HCT116 (cell line): ENCODE measurements at regions not wholly inside any gene's neighbourhood (a gene's known extent, or its start where the extent isn't known, plus 50 kb on each side); places are given as distances from the start of the nearest gene placed in this dataset.

ENCODE experiments used
- ATAC-seq: fragments of 200-7000 bp; cut with Tn5 transposase; 2 replicates; pipeline ENCODE4 v1.9.1; 2020; ENCODE audit warnings: mild to moderate bottlenecking, moderate library complexity
- BruUV-seq: library from RNA; stranded (reverse); fragments of 400-500 nt; replicated peaks from 2 replicates; lab custom pipeline; 2021; lab: Mats Ljungman, UMichigan
- CTCF ChIA-PET: fragments of 300-600 bp; sonication (Branson Sonifier 250); formaldehyde crosslinking; loops from one replicate; lab custom pipeline; 2021; ENCODE audit warnings: antibody characterized with exemption; lab: Charles Lee
- POLR2A ChIA-PET: fragments of 300-600, 350-600 bp; sonication (Branson Sonifier 250); formaldehyde crosslinking; loops from one replicate; lab custom pipeline; 2021; ENCODE audit warnings: antibody characterized with exemption; lab: Charles Lee
- RAD21 ChIA-PET, 2 experiments: fragments of 300-600 bp; sonication (Branson Sonifier 250); formaldehyde crosslinking; loops; one replicate each; lab custom pipeline; 2023; ENCODE audit warnings: low total read pairs in 2 of 2; ENCODE audit not compliant: uncharacterized antibody in 2 of 2, unreplicated experiment in 2 of 2, low non-redundant PET in 1 of 2; lab: Charles Lee
- DNase-seq: peaks from one replicate; pipeline ENCODE4 v3.0.0-alpha.2; 2010; ENCODE audit warnings: low read depth, low spot score
- H2AFZ ChIP-seq: fragments of 200-600 bp; shearing (Covaris generic), sonication (generic); 2 replicates; pipeline ENCODE4 v1.6.1; 2017; ENCODE audit warnings: low read depth, mixed run types, mixed read lengths, antibody characterized with exemption, low read length; ENCODE audit not compliant: poor library complexity, severe bottlenecking
- H3K27ac ChIP-seq: 2 replicates; pipeline ENCODE4 v1.5.1; 2012; ENCODE audit warnings: low read depth, low read length
- H3K27me3 ChIP-seq: fragments of 200-600 bp; sonication (generic); 2 replicates; pipeline ENCODE4 v1.6.1; 2016; ENCODE audit warnings: mixed run types, low read length, mixed read lengths; ENCODE audit not compliant: insufficient read depth
- H3K36me3 ChIP-seq, 2 experiments: fragments of 200-500 bp in 1 of 2; fragments of 200-600 bp in 1 of 2; sonication (Bioruptor generic) in 1 of 2; sonication (generic) in 1 of 2; 2 replicates each; pipeline versions ENCODE4 v1.5.1 to v1.6.1; 2014 to 2016; ENCODE audit warnings: low read length in 2 of 2, inconsistent platforms in 1 of 2, mixed read lengths in 1 of 2, mixed run types in 1 of 2; ENCODE audit not compliant: insufficient read depth in 2 of 2, control insufficient read depth in 1 of 2
- H3K4me1 ChIP-seq, 2 experiments: fragments of 200-600 bp in 1 of 2; sonication (generic) in 1 of 2; 2 replicates each; pipeline versions ENCODE4 v1.5.1 to v1.6.1; 2012 to 2017; ENCODE audit warnings: low read length in 2 of 2, inconsistent platforms in 1 of 2, mild to moderate bottlenecking in 1 of 2, mixed read lengths in 1 of 2, mixed run types in 1 of 2, moderate library complexity in 1 of 2; ENCODE audit not compliant: insufficient read depth in 2 of 2, control insufficient read depth in 1 of 2
- H3K4me2 ChIP-seq: fragments of 200-600 bp; sonication (generic); 2 replicates; pipeline ENCODE4 v1.6.1; 2017; ENCODE audit warnings: mixed run types, low read length, mixed read lengths
- H3K4me3 ChIP-seq, 2 experiments: fragments of 200-600 bp in 1 of 2; sonication (generic) in 1 of 2; replicated peaks in 1 of 2; 2 replicates each; pipeline ENCODE4 v1.5.1; 2011 to 2016; ENCODE audit warnings: low read length in 2 of 2, control low read depth in 1 of 2, low read depth in 1 of 2, mild to moderate bottlenecking in 1 of 2, mixed read lengths in 1 of 2, mixed run types in 1 of 2
- H3K79me2 ChIP-seq: fragments of 200-600 bp; sonication (generic); 2 replicates; pipeline ENCODE4 v1.6.1; 2017; ENCODE audit warnings: mild to moderate bottlenecking, mixed run types, low read length, moderate library complexity, mixed read lengths; ENCODE audit not compliant: insufficient read depth
- H3K9ac ChIP-seq: fragments of 200-600 bp; sonication (generic); 2 replicates; pipeline ENCODE4 v1.6.1; 2016; ENCODE audit warnings: low read length, mixed read lengths
- H3K9me2 ChIP-seq: fragments of 200-600 bp; sonication (generic), shearing (Covaris generic); 2 replicates; pipeline ENCODE4 v1.6.1; 2017; ENCODE audit warnings: mixed run types, mild to moderate bottlenecking, moderate library complexity; ENCODE audit not compliant: insufficient read depth
- H3K9me3 ChIP-seq, 2 experiments: fragments of 200-500 bp in 1 of 2; fragments of 200-600 bp in 1 of 2; sonication (Bioruptor generic) in 1 of 2; sonication (generic) in 1 of 2; 2 replicates each; pipeline ENCODE4 v1.6.1; 2014 to 2017; ENCODE audit warnings: low read length in 2 of 2, mixed read lengths in 2 of 2, inconsistent platforms in 1 of 2, low read depth in 1 of 2, mild to moderate bottlenecking in 1 of 2, mixed run types in 1 of 2, moderate library complexity in 1 of 2; ENCODE audit not compliant: control insufficient read depth in 1 of 2, insufficient read depth in 1 of 2
- H4K20me1 ChIP-seq: fragments of 200-600 bp; sonication (generic), shearing (Covaris generic); 2 replicates; pipeline ENCODE4 v1.6.1; 2017; ENCODE audit warnings: mixed run types, mild to moderate bottlenecking, moderate library complexity; ENCODE audit not compliant: insufficient read depth
- CBX3 ChIP-seq: IDR thresholded peaks from 2 replicates; pipeline ENCODE4 v1.6.1; 2012; ENCODE audit warnings: low read depth
- CTCF ChIP-seq, 3 experiments: fragments of 200-600 bp in 1 of 3; sonication (generic) in 1 of 3; IDR thresholded peaks in 2 of 3; conservative IDR thresholded peaks in 1 of 3; 2 replicates each; pipeline ENCODE4 v1.5.1; 2012 to 2017; ENCODE audit warnings: low read depth in 2 of 3, low read length in 2 of 3, antibody characterized with exemption in 1 of 3, borderline replicate concordance in 1 of 3, control low read depth in 1 of 3, mild to moderate bottlenecking in 1 of 3, mixed read lengths in 1 of 3, mixed run types in 1 of 3, moderate library complexity in 1 of 3; ENCODE audit not compliant: insufficient read depth in 1 of 3
- EZH2 ChIP-seq: fragments of 200-600 bp; sonication (generic); IDR thresholded peaks from 2 replicates; pipeline ENCODE4 v1.6.1; 2017; ENCODE audit warnings: antibody characterized with exemption, mixed run types
- FOSL1 ChIP-seq: IDR thresholded peaks from 2 replicates; pipeline ENCODE4 v1.6.1; 2012; ENCODE audit warnings: low read depth
- JUND ChIP-seq: IDR thresholded peaks from 2 replicates; pipeline ENCODE4 v1.6.1; 2012
- MAX ChIP-seq: IDR thresholded peaks from 2 replicates; pipeline ENCODE4 v1.6.1; 2012
- POLR2A ChIP-seq: IDR thresholded peaks from 2 replicates; pipeline ENCODE4 v1.7.0; 2011; ENCODE audit warnings: borderline replicate concordance; ENCODE audit not compliant: insufficient read depth, insufficient read length; ENCODE audit errors: extremely low read depth
- RAD21 ChIP-seq: IDR thresholded peaks from 2 replicates; pipeline ENCODE4 v1.6.1; 2012; ENCODE audit warnings: low read depth, mild to moderate bottlenecking
- SIN3A ChIP-seq: IDR thresholded peaks from 2 replicates; pipeline ENCODE4 v1.6.1; 2012; ENCODE audit warnings: low read depth
- SP1 ChIP-seq: IDR thresholded peaks from 2 replicates; pipeline ENCODE4 v1.6.1; 2012; ENCODE audit warnings: low read depth
- TCF7L2 ChIP-seq: IDR thresholded peaks from 2 replicates; pipeline ENCODE4 v1.7.0; 2011; ENCODE audit warnings: borderline replicate concordance, inconsistent platforms; ENCODE audit not compliant: insufficient read depth, insufficient read length; ENCODE audit errors: extremely low read depth
- YY1 ChIP-seq: IDR thresholded peaks from 2 replicates; pipeline ENCODE4 v1.6.1; 2011; ENCODE audit warnings: low read length, low read depth, moderate library complexity, mild to moderate bottlenecking; ENCODE audit not compliant: insufficient replicate concordance; ENCODE audit errors: extremely low read depth
- ZBTB33 ChIP-seq: IDR thresholded peaks from 2 replicates; pipeline ENCODE4 v1.6.1; 2011; ENCODE audit warnings: mild to moderate bottlenecking, low read length, moderate library complexity; ENCODE audit not compliant: insufficient replicate concordance; ENCODE audit errors: extremely low read depth
- ZNF274 ChIP-seq: fragments of 200-500 bp; sonication (Bioruptor generic); IDR thresholded peaks from 2 replicates; pipeline ENCODE4 v1.6.1; 2014; ENCODE audit warnings: mild to moderate bottlenecking, low read depth, low read length, inconsistent platforms
- intact Hi-C: fragments of 100-400 bp; cut with micrococcal nuclease; formaldehyde crosslinking; loops from 2 replicates; pipeline ENCODE4 v1.10.0; 2022

GRCh38 chr20:43824309-43825050 lies 90.2 kb upstream of the TOX2 start:
- Histone ChIP-seq H3K4me3 (no peak overlapping the region), H3K27me3 (no peaks in the 10 kb centered on the region), H3K27ac (no peak overlapping the region), H3K4me1 (peaks cover 0 to 6% of the 10 kb centered on the region in 2 experiments; a peak in 2 of 4 replicates), H3K4me2 (no peak overlapping the region), H3K9me3 (no peaks in the 10 kb centered on the region), H3K79me2 (no peaks in the 10 kb centered on the region), H4K20me1 (no peaks in the 10 kb centered on the region), H3K9ac (no peak overlapping the region), H3K9me2 (no peaks in the 10 kb centered on the region), H3K36me3 (no peaks in the 10 kb centered on the region), H2AFZ (no peak overlapping the region)
- POLR2A ChIA-PET = no interaction called here
- no peak for TF ChIP-seq JUND
- TF ChIP-seq ZBTB33 = no peak
- TF ChIP-seq FOSL1 = no peak
- TF ChIP-seq RAD21 = no peak
- no peak for TF ChIP-seq YY1
- TF ChIP-seq TCF7L2 = no peak
- no peak for TF ChIP-seq POLR2A
- intact Hi-C loops = no loop called here
- RAD21 ChIA-PET = no interaction called here
- ATAC-seq = no peak
- CTCF ChIA-PET = no interaction called here
- no peak for DNase-seq
- no TSS peak for BruUV-seq

- H3K27ac ChIP-seq = no peak overlapping the region
- H3K4me1 ChIP-seq = peaks cover 0 to 6% of the 10 kb centered on the region in 2 experiments; a peak in 2 of 4 replicates
- H3K9me3 ChIP-seq = no peaks in the 10 kb centered on the region
- intact Hi-C loops = no loop called here
- no peaks in the 10 kb centered on the region for H3K27me3 ChIP-seq
- no peaks in the 10 kb centered on the region for H3K79me2 ChIP-seq
- TF ChIP-seq SIN3A (no peak), CTCF (IDR thresholded peaks at IDR 0.05 in 2 of 3, conservative IDR thresholded peaks at IDR 0.05 in 1 of 3; ENCODE audit: borderline replicate concordance in 1 of 3, insufficient read depth in 1 of 3, low read depth in 2 of 3, low read length in 2 of 3) (no peak), ZNF274 (no peak), TCF7L2 (no peak), SP1 (no peak), POLR2A (no peak), CBX3 (no peak), MAX (no peak), EZH2 (no peak)
- POLR2A ChIA-PET = no interaction called here
- H3K9ac ChIP-seq = no peak overlapping the region
- H3K4me2 ChIP-seq = no peak overlapping the region
- RAD21 ChIA-PET = no interaction called here
- no peak for DNase-seq
- H2AFZ ChIP-seq = no peak overlapping the region
- no peak for ATAC-seq
- no TSS peak for BruUV-seq
- no peaks in the 10 kb centered on the region for H4K20me1 ChIP-seq
- H3K9me2 ChIP-seq = no peaks in the 10 kb centered on the region
- CTCF ChIA-PET = interaction anchor here (2.1 kb wide), 1 partner anchor 19 kb away, joined by 4 read pairs; no protein-coding TSS in a partner anchor
- no peak overlapping the region for H3K4me3 ChIP-seq
- no peaks in the 10 kb centered on the region for H3K36me3 ChIP-seq
Measured at GRCh38 chr20:43821795-43822194, 92.9 kb upstream of the TOX2 start.
